ENCODE measurements at regions not wholly inside any gene's neighbourhood (a gene's known extent, or its start where the extent isn't known, plus 50 kb on each side); places are given as distances from the start of the nearest gene placed in this dataset.

DNA sequence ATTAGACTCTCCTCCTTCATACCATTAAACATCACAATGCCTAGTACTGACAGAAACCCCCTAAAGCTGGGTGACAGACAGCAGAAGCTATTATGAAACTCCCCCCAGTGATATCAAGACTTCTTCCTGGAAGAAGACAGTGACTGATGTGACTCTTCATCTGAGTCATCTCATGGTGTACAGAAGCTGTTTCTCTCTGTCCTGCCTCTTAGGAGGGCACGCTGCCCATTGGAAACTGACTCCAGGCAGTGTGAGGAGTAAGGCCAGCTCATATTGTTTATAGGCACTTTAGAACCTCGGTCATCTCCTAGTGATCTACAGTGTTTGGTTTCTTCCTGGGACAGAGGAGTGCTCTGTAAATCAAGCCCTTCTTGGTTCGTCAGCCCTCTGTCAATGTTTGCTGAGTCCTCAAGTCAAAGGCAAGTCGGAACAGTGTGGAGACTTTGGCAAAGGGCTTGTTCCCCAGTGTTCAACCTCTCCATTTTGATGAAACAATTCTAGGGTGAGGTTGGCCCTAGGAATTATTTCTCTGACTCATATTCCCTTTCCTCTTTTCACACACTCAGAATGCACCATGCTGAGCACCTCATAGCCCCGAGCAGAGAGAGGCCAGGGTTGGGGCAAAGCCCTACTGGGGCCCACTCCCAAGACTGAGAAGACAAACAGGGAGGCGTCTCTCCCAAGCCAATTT lies 172.5 kb upstream of the TMEM45B start:
- TF ChIP-seq, protein P1, sequence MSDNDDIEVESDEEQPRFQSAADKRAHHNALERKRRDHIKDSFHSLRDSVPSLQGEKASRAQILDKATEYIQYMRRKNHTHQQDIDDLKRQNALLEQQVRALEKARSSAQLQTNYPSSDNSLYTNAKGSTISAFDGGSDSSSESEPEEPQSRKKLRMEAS (IDR thresholded peaks at IDR 0.05) = no peak
- no peak for TF ChIP-seq USF1 (IDR thresholded peaks at IDR 0.05)
- no peak for TF ChIP-seq TCF12 (IDR thresholded peaks at IDR 0.05; ENCODE audit: low read depth)
- TF ChIP-seq FOXM1 (IDR thresholded peaks at IDR 0.05; ENCODE audit: borderline replicate concordance, low read depth) = no peak
- no peak for TF ChIP-seq RAD21 (IDR thresholded peaks at IDR 0.05; ENCODE audit: low read depth)
- no peak for TF ChIP-seq CREB1 (IDR thresholded peaks at IDR 0.05; ENCODE audit: low read depth)
- TF ChIP-seq REST (IDR thresholded peaks at IDR 0.05; ENCODE audit: low read depth) = no peak
- TF ChIP-seq TAF1 (IDR thresholded peaks at IDR 0.05; ENCODE audit: low read depth) = no peak
- no peak for TF ChIP-seq EP300 (IDR thresholded peaks at IDR 0.05; ENCODE audit: borderline replicate concordance)
- TF ChIP-seq EGR1 (IDR thresholded peaks at IDR 0.05) = no peak
- TF ChIP-seq NFIC (IDR thresholded peaks at IDR 0.05) = no peak
- no peak for TF ChIP-seq TEAD4 (IDR thresholded peaks at IDR 0.05)
- TF ChIP-seq YY1 (IDR thresholded peaks at IDR 0.05; ENCODE audit: low read depth) = no peak

- TF ChIP-seq REST (IDR thresholded peaks at IDR 0.05; ENCODE audit: low read depth) = no peak
These were observed 171.3 kb upstream of the TMEM45B start for GRCh38 chr11:129644326-129644725.

DNA sequence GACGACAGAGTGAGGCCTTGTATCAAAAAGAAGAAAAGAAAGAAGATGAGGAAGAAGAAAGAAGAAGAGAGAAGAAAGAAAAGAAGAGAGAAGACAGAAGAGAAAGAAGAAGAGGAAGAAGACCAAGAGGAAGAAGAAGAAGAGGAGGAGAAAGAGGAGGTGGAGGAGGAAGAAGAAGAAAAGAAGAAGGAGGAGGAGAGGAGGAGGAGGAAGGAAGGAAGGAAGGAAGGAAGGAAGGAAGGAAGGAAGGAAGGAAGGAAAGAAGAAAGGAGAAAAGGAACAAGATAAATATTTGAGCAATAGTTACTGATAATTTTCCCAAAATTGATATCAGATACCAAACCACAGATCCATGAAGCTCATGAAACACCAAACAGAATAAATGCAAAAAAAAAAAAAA lies 169.7 kb upstream of the TMEM45B start:
- TF ChIP-seq YY1 (IDR thresholded peaks at IDR 0.05; ENCODE audit: low read depth) (no peak), FOXM1 (IDR thresholded peaks at IDR 0.05; ENCODE audit: borderline replicate concordance, low read depth) (no peak), TAF1 (IDR thresholded peaks at IDR 0.05; ENCODE audit: low read depth) (no peak), EP300 (IDR thresholded peaks at IDR 0.05; ENCODE audit: borderline replicate concordance) (no peak), RAD21 (IDR thresholded peaks at IDR 0.05; ENCODE audit: low read depth) (no peak), USF1 (IDR thresholded peaks at IDR 0.05) (no peak), REST (IDR thresholded peaks at IDR 0.05; ENCODE audit: low read depth) (no peak), ZBTB7A (IDR thresholded peaks at IDR 0.05; ENCODE audit: low read depth) (no peak), EGR1 (IDR thresholded peaks at IDR 0.05) (no peak), CREB1 (IDR thresholded peaks at IDR 0.05; ENCODE audit: low read depth) (no peak), TEAD4 (IDR thresholded peaks at IDR 0.05) (no peak), CEBPB (IDR thresholded peaks at IDR 0.05) (no peak), TCF12 (IDR thresholded peaks at IDR 0.05; ENCODE audit: low read depth) (no peak), NFIC (IDR thresholded peaks at IDR 0.05) (no peak)
- TF ChIP-seq, protein P1 (IDR thresholded peaks at IDR 0.05) = no peak

DNA sequence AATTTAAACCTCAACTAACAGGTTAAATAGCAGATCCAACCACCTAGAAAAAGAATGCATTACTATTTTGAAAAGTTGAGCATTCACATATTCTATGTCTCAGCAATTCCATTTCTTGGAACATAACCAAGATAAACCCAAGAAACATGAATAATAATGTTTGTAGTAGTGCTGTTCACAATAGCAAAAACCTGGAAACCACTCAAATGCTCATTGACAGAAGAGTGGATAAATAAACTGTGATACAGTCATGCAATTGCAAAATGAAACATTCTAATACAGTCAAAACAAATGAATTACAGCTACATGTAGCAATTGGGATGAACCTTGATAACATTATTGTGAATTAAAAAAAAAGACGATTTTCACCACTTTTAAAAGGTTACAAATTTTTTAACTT lies 162.8 kb upstream of the TMEM45B start:
- TF ChIP-seq RAD21 (IDR thresholded peaks at IDR 0.05; ENCODE audit: low read depth) = no peak
- TF ChIP-seq EGR1 (IDR thresholded peaks at IDR 0.05) = no peak
- TF ChIP-seq, protein P1 (IDR thresholded peaks at IDR 0.05) = no peak
- TF ChIP-seq TAF1 (IDR thresholded peaks at IDR 0.05; ENCODE audit: low read depth) = no peak
- no peak for TF ChIP-seq ZBTB7A (IDR thresholded peaks at IDR 0.05; ENCODE audit: low read depth)
- TF ChIP-seq TEAD4 (IDR thresholded peaks at IDR 0.05) = no peak
- no peak for TF ChIP-seq CREB1 (IDR thresholded peaks at IDR 0.05; ENCODE audit: low read depth)
- TF ChIP-seq NFIC (IDR thresholded peaks at IDR 0.05) = no peak
- TF ChIP-seq TCF12 (IDR thresholded peaks at IDR 0.05; ENCODE audit: low read depth) = no peak
- TF ChIP-seq YY1 (IDR thresholded peaks at IDR 0.05; ENCODE audit: low read depth) = no peak
- TF ChIP-seq CEBPB (IDR thresholded peaks at IDR 0.05) = no peak
- no peak for TF ChIP-seq FOXM1 (IDR thresholded peaks at IDR 0.05; ENCODE audit: borderline replicate concordance, low read depth)
- no peak for TF ChIP-seq USF1 (IDR thresholded peaks at IDR 0.05)
- no peak for TF ChIP-seq EP300 (IDR thresholded peaks at IDR 0.05; ENCODE audit: borderline replicate concordance)
- TF ChIP-seq REST (IDR thresholded peaks at IDR 0.05; ENCODE audit: low read depth) = no peak

Data from Ishikawa (cell line).